Fibroblast of skin of right biceps (primary cell): ENCODE measurements at regions not wholly inside any gene's neighbourhood (a gene's known extent, or its start where the extent isn't known, plus 50 kb on each side); places are given as distances from the start of the nearest gene placed in this dataset.

Experiments
- DNase-seq: peaks from one replicate; pipeline ENCODE4 v3.0.0-alpha.2; 2013

DNA sequence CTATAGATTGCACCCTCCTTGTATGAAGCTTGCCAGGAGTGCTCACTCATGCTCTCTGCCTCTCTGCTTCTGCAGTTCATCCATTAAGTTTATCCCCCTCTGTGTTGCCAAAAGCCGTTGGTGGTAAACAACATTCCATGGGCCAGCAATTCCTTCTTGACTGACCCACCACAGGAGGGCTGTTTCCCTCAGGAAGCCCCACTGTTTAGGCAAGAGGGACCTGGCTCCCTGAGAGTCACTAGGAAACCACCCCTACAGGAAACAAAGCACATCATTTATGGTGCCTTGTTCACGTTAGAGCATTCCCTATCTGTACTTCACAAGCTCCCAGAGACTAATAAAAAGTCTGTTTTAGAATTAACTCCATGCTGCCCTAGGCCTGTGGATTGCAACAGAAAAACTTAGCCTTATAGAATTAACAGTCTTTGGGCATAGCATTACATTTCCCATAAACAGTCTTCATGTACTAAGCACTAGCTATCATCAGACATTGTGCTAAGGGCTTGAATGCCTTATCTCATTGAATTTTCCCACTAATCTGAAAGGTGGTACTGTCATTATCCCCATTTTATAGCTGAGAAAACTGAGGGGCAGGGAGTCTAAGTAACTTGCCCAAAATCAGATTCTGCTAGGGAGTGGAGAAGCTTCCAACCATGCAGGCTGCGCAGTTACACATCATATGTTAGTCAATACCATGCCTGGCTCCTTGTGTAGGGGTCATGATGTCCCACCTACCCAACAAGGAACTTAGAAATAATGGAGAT, 149.9 kb downstream of the SHQ1 start:
- DNase-seq: peak; percentile 6

DNA sequence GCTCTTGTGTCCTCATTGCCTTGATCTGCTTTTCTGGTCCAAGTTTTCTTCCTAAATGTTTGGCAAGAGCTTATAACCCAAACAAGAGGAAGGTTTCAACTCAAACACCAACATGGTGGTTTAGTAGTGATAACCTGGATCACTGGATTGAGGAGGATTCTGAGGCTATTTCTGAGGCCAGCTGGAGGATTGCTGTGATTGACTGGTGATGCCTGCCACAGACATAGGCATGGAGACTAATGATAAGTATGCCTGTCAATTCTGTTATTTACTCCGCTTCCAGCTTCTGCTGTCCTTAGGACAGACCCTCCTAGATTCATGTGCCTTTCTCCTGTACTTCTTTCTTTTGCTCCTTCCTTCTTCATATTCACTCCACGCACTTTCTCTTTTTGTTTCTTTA, 150.5 kb downstream of the SHQ1 start:
- DNase-seq: no peak

DNA sequence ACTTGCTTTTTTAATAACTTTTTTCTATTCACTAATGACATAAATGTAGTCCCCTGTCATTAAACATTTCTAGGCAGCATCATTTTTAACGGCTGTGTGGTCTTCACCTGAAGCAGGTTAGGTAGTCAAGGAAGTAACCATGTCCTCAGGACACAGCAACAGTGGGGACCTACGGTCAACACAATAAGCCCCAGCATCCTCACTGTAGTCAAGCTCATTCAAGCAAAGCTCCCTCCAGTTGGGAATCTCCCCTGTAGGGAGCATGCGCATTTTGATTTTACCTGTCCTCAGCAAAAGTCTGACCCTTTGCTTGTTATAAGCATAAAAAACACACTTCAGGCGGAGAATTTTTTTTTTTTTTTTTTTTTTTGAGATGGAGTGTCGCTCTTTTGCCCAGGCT, 151.4 kb downstream of the SHQ1 start:
- DNase-seq: no peak

DNA sequence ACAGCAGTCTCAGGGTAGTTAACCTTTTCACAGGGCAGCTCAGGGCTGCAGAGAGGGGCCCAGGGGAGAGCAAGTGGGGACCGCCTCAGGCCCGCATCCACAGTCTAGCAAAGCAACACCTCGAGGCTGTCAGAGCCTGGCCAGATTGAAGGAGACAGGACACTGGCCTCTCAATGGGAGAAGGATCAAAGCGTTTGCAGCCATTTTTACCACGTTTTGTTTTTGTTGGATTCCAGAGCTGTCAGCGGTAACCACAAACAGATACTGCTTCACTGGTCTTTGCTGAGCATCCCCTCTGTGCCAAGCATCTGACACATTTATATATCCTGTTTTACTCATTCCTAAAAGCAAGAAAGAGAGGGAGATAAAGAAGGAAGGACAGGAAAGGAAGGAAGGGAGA, 153.8 kb downstream of the SHQ1 start:
- DNase-seq: peak; percentile 56

DNA sequence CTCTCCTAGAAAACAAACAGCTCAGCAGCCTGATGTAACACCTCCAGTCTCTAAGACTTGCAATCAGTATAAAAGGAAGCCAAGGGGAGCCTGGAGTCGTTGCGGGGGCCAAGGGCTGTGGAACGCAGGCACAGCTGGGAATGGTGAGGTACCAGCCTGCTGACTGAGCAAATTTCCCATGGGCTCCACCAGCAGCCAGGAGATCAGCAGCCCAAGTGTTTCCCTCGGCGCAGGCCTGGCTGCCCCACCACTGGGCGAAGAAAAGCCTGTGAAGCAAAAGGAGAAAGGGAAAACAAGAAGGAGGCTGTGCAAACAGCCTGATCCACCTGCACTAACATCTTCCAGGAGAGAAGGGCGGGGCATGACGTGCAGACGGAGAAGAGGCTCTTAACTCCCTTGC, 155.3 kb downstream of the SHQ1 start:
- DNase-seq: no peak

DNA sequence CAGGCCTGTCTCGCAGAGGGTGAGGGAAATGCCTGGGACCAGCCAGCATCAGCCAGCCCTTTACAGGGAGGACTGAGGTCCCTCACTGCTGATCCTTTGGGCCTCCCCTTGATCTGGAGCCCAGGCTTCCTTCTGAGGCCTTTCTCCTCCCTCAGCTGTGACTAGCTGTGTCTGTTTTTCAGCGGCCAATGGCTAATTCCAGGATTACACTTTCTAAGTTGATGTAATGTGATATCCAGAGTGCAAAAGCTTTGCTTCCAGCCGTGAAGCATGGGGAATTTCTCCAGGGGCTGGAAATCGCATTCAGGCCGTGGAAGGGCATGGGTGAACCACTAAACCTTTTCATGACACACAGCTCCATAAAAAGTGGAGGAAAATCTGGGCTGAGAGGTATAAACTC, 157.6 kb downstream of the SHQ1 start:
- DNase-seq: no peak

DNA sequence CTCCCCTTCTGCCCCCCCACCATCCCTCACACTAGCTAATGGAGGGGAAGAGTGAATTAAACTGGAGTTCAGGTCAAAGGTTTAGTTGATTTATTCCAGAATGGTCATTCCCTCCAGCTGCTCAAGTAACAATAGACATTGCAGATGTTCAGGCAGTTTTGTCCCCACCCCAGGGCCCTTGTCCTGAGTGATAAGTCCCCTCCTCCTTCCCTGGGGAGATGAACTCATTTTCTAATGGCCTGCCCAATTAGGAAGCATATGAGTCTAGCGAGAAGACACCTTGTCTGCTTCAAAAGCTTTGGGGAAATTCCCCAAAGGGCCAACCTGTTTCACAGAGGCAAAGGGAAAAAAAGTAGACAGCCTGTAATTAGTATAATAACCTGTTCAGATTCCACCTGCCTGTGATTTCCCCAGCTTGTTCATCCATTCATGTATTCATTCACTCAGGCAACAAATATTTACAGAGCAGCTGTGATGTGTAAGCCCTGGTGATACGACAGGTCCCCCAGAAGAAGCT, 165.3 kb downstream of the SHQ1 start:
- no peak for DNase-seq

DNA sequence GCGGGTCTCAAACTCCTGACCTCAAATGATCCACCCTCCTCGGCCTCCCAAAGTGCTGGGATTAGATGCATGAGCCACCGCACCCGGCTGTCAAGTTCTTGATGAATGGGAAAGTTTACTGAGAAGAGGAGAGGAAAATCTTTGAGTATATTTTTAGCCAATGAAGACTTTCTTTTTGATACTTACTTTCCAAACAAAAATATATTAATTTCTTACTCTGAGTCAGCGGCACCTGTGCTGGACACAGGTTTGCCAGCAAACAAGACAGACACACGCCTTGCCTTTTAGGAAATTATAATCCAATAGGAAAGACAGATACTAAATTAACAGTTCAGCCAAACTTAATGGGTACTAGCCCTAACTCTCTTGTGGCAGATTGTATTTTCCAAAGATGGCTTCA, 166.6 kb downstream of the SHQ1 start:
- no peak for DNase-seq

DNA sequence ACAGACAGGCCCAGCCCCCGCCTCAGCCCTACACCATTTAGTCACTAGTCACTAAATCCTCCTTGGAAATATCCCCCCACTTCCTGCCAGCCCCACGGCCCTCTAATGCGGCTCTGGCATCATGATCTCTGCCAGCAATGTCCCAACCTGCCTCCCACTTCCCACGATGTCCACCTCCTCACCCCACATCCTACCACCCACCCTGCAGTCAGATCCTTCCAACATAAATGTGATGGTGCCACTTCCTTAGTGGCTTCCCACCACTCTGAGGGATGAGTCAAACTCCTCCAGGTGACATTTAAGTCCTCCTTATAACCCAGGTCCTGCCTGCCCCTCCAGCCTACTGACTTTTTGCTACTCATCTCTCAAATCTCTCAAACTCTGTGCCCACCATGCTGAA, 167.5 kb downstream of the SHQ1 start:
- no peak for DNase-seq

DNA sequence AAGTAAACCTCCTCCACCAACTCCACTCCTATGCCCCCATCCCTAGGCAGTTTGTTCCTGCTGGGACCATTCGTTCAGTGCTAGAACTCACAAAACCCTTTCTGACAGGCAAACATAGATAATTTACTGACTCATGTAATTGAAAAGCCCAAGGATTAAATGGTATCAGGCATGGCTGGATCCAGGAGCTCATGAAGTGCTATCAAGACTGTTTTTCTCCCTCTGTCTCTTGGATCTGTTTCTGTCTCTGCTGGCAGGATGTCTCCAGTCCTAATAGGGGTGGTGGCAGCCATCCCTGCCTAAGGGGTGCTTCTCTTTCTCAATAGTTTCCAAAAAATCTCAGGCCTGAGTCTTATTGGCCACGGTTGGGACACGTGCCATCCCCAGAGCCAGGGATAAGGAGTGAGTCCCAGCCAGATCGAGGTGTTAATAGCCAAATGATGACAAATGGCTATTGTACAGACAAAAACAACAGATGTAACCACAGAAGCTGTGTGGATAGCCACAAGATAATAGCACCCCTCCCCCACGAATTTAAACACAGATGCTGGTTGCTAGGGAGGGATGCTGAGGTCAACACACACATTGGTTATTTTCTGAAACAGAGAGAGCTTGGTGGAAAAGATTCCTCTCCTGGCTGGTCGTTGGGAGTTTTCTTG, 168.6 kb downstream of the SHQ1 start:
- DNase-seq: peak; percentile 89

DNA sequence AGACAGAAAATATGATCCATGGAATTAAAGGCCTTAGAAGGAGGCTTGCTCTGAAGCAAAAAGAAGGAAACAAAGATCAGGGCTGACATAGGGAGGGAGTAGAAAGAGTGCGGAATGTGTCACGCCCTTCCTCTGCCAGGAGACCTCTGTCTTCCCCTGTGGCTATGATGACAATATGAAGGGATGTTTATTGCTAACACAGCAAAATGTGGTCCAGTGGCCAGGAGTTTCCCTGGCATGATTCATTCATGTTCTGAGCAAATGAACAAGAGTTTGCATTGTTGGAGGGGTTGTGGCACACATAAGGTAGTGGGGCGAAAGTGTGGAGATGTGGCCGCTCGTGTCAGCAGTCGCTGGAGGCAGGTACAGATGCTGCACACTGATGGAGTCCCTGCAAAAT, 169.4 kb downstream of the SHQ1 start:
- DNase-seq: no peak

DNA sequence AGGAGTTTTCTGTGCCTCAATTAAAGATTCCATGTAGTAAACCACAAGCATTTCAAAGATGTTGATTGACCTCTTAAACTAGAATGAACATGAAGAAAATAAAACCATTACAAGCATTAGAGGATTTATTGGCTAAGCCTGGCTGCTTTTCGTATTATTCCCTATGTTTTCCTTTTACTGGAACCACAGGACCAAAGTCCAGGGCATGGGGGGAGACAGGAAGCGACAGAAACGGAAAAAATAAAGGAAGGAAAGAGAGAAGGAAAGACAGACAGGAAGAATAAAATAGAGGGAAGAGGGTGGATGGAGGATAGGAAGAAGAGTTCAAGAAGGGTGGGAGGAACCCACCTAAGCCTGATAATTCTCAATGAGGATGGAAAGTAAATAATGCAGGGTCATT, 169.9 kb downstream of the SHQ1 start:
- DNase-seq: no peak

DNA sequence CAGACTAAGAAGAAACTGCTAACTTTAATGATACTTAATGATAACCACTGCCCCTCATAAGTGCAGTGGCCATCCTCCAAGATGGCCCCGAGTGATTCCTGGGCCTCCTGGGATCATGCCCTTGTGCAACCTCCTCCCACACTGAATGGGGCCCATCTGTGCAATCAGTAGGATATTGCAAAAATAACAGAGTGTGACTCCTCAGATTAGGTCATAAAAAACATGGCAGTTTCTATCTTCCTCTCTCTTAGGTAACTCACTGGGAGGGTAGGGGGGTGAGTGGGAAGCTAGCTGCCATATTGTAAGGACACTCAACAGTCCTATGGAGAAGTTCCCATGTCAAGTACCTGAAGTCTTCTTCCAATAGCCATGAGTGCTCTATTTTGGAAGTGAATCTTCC, 173.0 kb downstream of the SHQ1 start:
- no peak for DNase-seq

DNA sequence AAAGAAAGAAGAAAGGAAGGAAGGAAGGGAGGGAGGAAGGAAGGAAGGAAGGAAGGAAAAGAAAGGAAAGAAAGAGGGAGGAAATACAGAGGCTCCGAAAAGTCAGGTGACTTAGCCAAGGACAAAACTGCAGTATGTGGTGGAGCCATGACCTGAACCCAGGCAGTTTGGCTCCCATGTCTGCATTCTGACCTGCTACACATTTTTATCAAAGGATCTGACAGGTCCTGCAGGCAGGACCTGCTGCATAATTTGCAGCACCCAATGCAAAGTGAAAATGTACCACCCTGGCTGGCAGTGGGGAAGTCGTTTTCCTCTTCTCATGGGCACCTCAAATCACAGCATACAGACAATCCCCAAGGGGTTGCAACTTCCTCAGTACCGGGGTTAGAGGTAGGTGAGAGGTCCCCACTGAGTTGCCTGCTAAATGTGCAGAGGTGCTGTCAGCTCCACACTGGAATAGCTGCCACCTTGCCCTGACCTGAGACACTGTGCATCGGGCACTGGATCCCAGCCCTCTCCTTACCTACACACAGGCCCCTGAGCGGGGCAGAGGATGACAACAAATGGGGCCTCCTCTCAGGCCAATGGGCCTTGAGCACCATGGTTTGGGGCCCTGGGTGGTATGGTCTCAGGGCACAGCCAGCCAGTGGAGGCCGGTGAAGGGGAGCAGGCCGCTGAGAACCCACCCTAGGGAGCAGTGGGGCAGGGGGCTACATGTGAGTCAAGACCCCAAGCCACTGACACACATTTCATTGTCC, 175.1 kb downstream of the SHQ1 start:
- no peak for DNase-seq

DNA sequence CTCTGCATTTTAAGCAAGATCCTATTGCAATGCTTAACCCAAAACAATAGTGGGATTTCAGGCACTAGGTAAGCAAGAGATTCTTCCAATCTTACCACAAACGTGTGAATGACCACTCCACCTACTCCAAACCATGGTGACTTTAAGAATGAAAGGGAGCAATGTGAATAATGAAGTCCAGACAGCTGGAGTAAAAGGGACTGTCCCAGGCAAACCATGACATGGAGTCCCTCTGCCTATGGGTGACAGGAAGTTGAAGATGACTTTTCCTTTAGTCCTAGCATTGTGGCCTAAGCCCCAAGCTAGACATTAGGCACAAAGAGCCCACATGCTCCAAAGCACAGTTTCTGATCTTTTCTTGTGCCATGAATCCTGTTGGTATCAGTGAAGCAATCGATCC, 179.0 kb downstream of the SHQ1 start:
- DNase-seq: no peak

DNA sequence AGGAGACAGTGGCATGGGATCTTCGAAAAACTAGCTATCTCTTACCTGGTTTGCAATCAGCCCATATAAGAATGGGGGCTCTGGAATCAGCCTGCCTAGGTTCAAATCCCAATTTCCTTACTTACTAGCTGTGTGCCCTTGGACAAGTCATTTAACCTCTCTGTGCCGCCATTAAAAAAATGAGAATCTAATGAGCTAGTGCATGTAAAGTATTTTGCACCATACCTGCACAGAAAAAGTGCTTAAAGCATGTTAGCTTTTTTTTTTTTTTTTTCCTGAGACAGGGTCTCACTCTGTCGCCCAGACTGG, 181.8 kb downstream of the SHQ1 start:
- no peak for DNase-seq

DNA sequence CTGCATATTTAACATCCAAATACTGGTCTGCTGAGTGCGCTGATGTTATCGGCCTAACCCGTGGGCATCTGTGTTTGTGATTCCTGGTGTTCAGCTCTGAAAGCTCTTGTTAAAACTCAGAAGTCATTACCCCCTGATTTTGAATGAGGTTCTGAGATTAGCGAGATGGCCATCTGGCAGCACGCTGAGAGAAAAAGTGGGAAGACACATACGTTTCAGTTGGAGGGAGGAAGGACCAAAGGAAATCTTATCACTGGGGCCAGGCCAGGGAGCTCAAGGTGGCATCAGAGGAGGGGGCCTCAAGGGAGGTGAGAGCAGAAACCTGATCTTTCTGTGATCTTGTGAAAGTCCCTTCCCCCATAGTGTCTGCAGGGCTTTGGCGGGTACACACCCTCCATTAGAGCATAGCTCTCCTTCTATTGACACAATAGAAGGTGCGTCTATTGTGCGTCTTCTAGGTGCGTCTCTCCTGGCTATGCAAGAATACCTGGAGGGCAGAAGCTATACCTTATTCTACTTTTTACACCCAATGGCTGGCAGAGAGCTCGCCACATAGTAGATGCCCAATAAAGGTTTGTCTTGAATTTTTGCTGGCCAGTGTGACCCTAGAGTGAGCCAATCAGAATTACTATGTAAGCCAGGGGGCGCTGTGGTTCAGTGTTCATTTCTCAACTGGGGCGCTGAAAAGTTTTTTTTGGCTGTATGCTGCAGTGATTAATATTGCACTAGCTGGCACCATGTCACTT, 182.4 kb downstream of the SHQ1 start:
- DNase-seq: no peak

DNA sequence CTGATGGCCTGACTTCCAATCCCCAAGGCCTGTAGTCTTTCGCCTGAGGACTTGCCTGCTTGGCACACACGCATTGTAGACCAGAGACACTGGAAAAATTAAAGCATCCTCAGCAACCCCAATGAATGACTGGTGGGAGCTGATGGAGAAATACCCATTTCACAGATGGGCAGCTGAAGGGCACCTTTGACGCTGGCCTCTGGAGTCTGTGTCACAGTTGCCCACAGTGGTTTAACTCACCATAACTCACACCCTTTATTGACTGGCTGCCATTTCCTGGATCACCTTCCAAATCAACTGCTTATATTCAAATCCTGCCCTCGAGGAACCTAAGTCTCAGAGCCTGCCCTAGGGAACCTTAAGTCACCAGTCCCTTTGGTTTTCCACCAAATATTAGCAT, 183.1 kb downstream of the SHQ1 start:
- no peak for DNase-seq

DNA sequence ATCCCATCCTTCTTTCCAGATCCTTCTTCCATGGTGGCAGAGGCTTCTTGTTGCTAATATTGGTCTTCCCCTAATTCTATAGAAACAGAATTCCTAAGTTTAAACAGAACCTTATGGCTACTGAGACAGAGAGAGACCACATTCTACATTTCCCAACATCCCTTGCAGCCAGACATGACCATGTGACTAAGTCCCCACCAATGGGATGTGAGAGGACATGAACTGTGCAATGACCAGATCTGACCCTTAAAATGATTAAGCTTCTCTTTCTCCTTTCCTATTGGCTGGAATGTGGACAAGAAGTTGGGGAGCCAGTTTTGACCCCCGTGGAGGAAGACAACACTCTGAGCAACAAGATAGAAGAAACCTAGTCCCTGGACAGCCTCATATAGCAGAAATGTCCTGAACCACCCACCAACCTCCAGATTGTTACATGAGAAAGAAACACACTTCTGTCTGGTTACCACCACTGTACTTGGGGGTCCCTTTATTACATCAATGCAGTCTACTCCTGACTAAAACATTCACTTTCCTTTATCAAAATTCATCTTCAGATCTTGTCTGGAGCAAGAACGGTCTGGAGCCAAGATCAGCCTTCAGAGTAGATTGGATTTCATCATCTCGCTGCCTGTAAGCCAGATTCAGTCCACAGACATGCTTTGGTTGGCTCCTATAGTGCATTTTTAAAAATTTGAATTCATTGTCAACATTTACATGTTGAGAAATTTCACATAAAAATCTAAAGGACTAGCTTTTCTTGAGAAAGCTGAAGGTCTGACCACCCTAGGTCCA, 183.9 kb downstream of the SHQ1 start:
- DNase-seq: no peak

DNA sequence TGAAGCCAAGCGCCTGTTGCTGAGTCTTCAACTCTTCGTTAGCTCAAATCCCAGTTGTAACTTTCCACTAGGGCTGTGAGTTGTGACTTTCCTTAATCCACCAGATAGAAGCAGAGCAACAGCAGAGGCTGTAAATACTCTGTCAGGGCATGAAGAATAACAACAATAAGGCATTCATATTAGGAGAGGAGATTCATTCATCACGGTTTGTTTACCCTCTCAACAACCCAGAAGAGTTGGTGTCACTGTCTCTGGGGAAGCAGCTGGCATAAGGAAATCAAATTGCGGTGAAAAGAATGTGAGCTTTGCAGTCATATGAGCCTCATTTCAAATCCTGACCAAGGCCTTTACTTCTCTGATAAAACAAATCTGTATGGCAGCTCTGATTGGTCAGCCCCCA, 184.8 kb downstream of the SHQ1 start:
- no peak for DNase-seq

DNA sequence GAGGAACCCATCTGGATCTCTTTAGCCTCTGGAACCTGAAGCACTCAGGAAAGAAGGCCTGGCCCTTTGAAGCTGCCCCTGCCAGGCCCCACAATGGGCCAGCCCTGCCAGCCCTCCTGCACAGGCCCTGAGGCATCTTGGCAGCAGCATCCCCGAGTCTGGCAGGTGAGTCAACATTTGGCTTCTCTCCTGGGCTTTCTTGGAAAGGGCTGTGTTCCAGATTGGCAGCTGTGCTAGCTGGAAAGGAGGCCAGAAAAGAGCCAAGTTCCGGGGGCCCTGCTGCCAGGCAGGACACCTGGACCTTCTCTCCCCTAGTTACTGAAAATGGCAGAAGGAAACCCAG, 187.2 kb downstream of the SHQ1 start:
- peak; percentile 56 for DNase-seq

DNA sequence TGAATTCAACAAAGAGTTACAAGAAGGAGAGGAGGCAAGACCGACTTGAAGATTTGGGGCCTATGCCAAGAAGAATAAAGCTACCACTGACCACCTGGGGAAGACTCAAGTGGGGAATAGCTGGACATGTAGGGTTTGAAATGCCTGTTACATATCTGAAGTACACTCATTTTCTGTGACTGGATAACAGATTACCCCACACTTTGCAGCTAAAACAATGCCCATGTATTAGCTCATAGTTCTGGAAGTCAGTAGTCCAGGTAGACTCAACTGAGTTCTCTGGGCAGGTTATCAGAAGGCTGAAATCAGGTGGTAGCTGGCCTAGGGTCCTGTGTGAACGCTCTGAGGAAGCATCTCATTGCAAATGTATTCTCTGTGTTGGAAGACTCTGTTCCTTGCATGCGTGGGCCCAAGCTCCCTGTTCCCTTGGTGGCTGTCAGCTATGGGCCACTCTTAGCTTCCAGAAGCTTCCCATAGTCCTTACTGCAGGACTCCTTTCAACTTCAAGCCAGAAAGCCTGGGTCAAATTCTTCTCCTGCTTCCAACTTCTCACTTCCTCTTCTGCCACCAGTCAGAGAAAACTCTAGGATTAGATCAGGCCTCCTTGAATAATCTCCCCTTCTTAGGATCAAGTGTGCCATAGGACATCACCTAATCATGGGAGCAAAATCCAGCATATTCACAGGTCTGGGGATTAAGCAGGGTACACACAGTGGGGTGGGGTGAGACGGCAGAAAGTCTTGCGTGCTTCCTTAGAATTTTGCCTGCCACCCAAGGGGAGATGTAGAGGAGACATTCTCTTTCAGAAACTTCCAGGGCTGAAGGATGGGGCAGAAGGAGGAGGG, 187.8 kb downstream of the SHQ1 start:
- DNase-seq: no peak
